PC-9 (cell line): ENCODE measurements at regions not wholly inside any gene's neighbourhood (a gene's known extent, or its start where the extent isn't known, plus 50 kb on each side); places are given as distances from the start of the nearest gene placed in this dataset.

Experiments
- BruUV-seq: library from RNA; stranded (reverse); fragments of 400-500 nt; replicated peaks from 2 replicates; lab custom pipeline; 2021; lab: Mats Ljungman, UMichigan
- CTCF ChIA-PET: fragments of 300-600 bp; sonication (Branson Sonifier 250); formaldehyde crosslinking; loops from one replicate; lab custom pipeline; 2022; ENCODE audit warnings: antibody characterized with exemption; lab: Charles Lee
- POLR2A ChIA-PET: fragments of 300-600 bp; sonication (Branson Sonifier 250); formaldehyde crosslinking; loops from one replicate; lab custom pipeline; 2022; ENCODE audit warnings: antibody characterized with exemption; ENCODE audit not compliant: unreplicated experiment; lab: Charles Lee
- DNase-seq, 2 experiments: peaks; one replicate each; pipeline versions ENCODE4 v3.0.0 to v3.0.0-alpha.2; 2015 to 2022; ENCODE audit warnings: mixed read lengths in 1 of 2
- H2AFZ ChIP-seq: fragments of 200-600 bp; sonication (generic); 2 replicates; pipeline ENCODE4 v1.8.1; 2017; ENCODE audit warnings: antibody characterized with exemption
- H3F3A ChIP-seq: fragments of 200-600 bp; sonication (generic); 2 replicates; pipeline ENCODE4 v1.8.1; 2017; ENCODE audit warnings: antibody characterized with exemption, mild to moderate bottlenecking, low read depth; ENCODE audit not compliant: insufficient read depth
- H3K27ac ChIP-seq: fragments of 200-600 bp; sonication (generic); 2 replicates; pipeline ENCODE4 v1.6.1; 2016; ENCODE audit warnings: mixed run types
- H3K27me3 ChIP-seq: fragments of 200-600 bp; sonication (generic); 2 replicates; pipeline ENCODE4 v1.6.1; 2016; ENCODE audit warnings: low read depth, mixed run types; ENCODE audit not compliant: insufficient read depth
- H3K36me3 ChIP-seq: fragments of 200-600 bp; sonication (generic); 2 replicates; pipeline ENCODE4 v1.6.1; 2016; ENCODE audit warnings: low read depth, mixed run types
- H3K4me1 ChIP-seq: fragments of 200-600 bp; sonication (generic); replicated peaks from 2 replicates; pipeline ENCODE4 v1.6.1; 2016; ENCODE audit warnings: mixed run types; ENCODE audit not compliant: insufficient read depth
- H3K4me2 ChIP-seq: fragments of 200-600 bp; sonication (generic); 2 replicates; pipeline ENCODE4 v1.6.1; 2017; ENCODE audit warnings: mixed run types
- H3K4me3 ChIP-seq: fragments of 200-600 bp; sonication (generic); 2 replicates; pipeline ENCODE4 v1.6.1; 2016; ENCODE audit warnings: mixed run types
- H3K79me2 ChIP-seq: fragments of 200-600 bp; sonication (generic); 2 replicates; pipeline ENCODE4 v1.6.1; 2017; ENCODE audit warnings: low read depth, mixed run types
- H3K9me2 ChIP-seq: fragments of 200-600 bp; sonication (generic); 2 replicates; pipeline ENCODE4 v1.8.1; 2017; ENCODE audit warnings: mild to moderate bottlenecking; ENCODE audit not compliant: insufficient read depth
- H3K9me3 ChIP-seq: fragments of 200-600 bp; sonication (generic); 2 replicates; pipeline ENCODE4 v1.8.1; 2016; ENCODE audit warnings: low read depth; ENCODE audit not compliant: insufficient read depth
- H4K20me1 ChIP-seq: fragments of 200-600 bp; sonication (generic); 2 replicates; pipeline ENCODE4 v1.8.1; 2017; ENCODE audit not compliant: insufficient read depth
- CTCF ChIP-seq: fragments of 200-600 bp; sonication (generic); conservative IDR thresholded peaks from 2 replicates; pipeline ENCODE4 v1.6.1; 2017; ENCODE audit warnings: mixed run types, antibody characterized with exemption, mild to moderate bottlenecking, moderate library complexity
- EZH2 ChIP-seq: fragments of 200-600 bp; sonication (generic); IDR thresholded peaks from 2 replicates; pipeline ENCODE4 v1.8.0; 2017; ENCODE audit warnings: antibody characterized with exemption, low read depth
- intact Hi-C: fragments of 100-400 bp; cut with micrococcal nuclease; formaldehyde crosslinking; loops from one replicate; pipeline ENCODE4 v1.10.0; 2022; ENCODE audit not compliant: unreplicated experiment

GRCh38 chr11:115926601-115927000, 422.4 kb upstream of the CADM1 start:
- H3K27ac ChIP-seq: no peak overlapping the region
- H4K20me1 ChIP-seq: no peaks in the 10 kb centered on the region
- no peaks in the 10 kb centered on the region for H3K79me2 ChIP-seq
- peaks cover 20% of the 10 kb centered on the region for H3K27me3 ChIP-seq
- H3K4me2 ChIP-seq: no peak overlapping the region
- no peaks in the 10 kb centered on the region for H3K9me3 ChIP-seq
- no peaks in the 10 kb centered on the region for H3F3A ChIP-seq
- H3K36me3 ChIP-seq: no peaks in the 10 kb centered on the region
- H3K4me3 ChIP-seq: no peak overlapping the region
- intact Hi-C loops: no loop called here
- ChIA-PET CTCF (no interaction called here), POLR2A (no interaction called here)
- no peak overlapping the region for H2AFZ ChIP-seq
- H3K4me1 ChIP-seq: no peaks in the 10 kb centered on the region
- TF ChIP-seq EZH2: no peak
- TF ChIP-seq CTCF: no peak
- H3K9me2 ChIP-seq: no peaks in the 10 kb centered on the region
- no TSS peak for BruUV-seq
- no peak for DNase-seq

GRCh38 chr11:115926138-115926537, 421.9 kb upstream of the CADM1 start:
- Histone ChIP-seq H3F3A (no peaks in the 10 kb centered on the region), H4K20me1 (no peaks in the 10 kb centered on the region), H3K4me1 (no peaks in the 10 kb centered on the region), H3K36me3 (no peaks in the 10 kb centered on the region), H3K27me3 (peaks cover 22% of the 10 kb centered on the region), H3K9me3 (no peaks in the 10 kb centered on the region), H3K4me3 (no peak overlapping the region), H3K79me2 (no peaks in the 10 kb centered on the region), H3K27ac (no peak overlapping the region), H3K4me2 (no peak overlapping the region), H2AFZ (no peak overlapping the region), H3K9me2 (no peaks in the 10 kb centered on the region)
- POLR2A ChIA-PET: no interaction called here
- TF ChIP-seq CTCF (no peak), EZH2 (no peak)
- CTCF ChIA-PET: no interaction called here
- intact Hi-C loops: no loop called here
- no TSS peak for BruUV-seq
- DNase-seq: no peak

DNA sequence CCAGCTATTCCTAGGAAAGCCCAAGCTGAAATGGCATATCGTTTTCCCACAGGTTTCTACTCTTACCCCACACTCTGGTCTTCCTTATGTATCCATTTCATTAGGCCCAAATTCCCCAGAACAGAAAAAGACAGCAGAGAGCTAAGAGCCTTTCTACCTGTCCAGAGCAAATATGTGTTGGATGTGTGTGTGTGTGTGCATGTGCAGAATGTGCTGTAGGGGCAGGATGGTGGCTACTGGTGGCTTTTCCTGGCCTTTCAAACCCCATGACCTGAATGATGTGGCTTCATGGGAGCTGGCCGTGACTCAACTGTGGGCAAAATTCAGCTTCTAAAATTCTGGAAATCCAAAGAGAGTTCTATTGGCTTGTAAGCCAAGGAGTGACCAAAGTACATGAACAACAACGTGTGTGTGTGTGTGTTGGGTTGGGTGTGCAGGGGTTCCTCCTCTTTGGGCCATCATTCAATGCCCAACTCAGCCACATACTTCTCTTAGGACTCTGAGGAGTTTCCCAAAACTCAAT, 421.4 kb upstream of the CADM1 start:
- Histone ChIP-seq H3K27ac (no peak overlapping the region), H3F3A (no peaks in the 10 kb centered on the region), H3K4me1 (no peaks in the 10 kb centered on the region), H3K27me3 (peaks cover 22% of the 10 kb centered on the region), H3K36me3 (no peaks in the 10 kb centered on the region), H3K4me3 (no peak overlapping the region), H3K79me2 (no peaks in the 10 kb centered on the region), H2AFZ (no peak overlapping the region), H3K4me2 (no peak overlapping the region), H3K9me3 (no peaks in the 10 kb centered on the region), H3K9me2 (no peaks in the 10 kb centered on the region), H4K20me1 (no peaks in the 10 kb centered on the region)
- no TSS peak for BruUV-seq
- ChIA-PET CTCF (no interaction called here), POLR2A (no interaction called here)
- intact Hi-C loops: no loop called here
- TF ChIP-seq CTCF (no peak), EZH2 (no peak)
- DNase-seq: no peak
